ENCODE measurements at regions not wholly inside any gene's neighbourhood (a gene's known extent, or its start where the extent isn't known, plus 50 kb on each side); places are given as distances from the start of the nearest gene placed in this dataset.

- intact Hi-C loops (cut with DNase I) = no loop called here
- no peak overlapping the region for H3K4me3 ChIP-seq
- ATAC-seq (no peak), DNase-seq (no peak)
- H3K27ac ChIP-seq = no peak overlapping the region
- peaks cover 4% of the 10 kb centered on the region for H3K9me3 ChIP-seq
- TF ChIP-seq, protein P1, sequence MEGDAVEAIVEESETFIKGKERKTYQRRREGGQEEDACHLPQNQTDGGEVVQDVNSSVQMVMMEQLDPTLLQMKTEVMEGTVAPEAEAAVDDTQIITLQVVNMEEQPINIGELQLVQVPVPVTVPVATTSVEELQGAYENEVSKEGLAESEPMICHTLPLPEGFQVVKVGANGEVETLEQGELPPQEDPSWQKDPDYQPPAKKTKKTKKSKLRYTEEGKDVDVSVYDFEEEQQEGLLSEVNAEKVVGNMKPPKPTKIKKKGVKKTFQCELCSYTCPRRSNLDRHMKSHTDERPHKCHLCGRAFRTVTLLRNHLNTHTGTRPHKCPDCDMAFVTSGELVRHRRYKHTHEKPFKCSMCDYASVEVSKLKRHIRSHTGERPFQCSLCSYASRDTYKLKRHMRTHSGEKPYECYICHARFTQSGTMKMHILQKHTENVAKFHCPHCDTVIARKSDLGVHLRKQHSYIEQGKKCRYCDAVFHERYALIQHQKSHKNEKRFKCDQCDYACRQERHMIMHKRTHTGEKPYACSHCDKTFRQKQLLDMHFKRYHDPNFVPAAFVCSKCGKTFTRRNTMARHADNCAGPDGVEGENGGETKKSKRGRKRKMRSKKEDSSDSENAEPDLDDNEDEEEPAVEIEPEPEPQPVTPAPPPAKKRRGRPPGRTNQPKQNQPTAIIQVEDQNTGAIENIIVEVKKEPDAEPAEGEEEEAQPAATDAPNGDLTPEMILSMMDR (IDR thresholded peaks at IDR 0.05) = no peak
- no peaks in the 10 kb centered on the region for H3K36me3 ChIP-seq (ENCODE audit: insufficient read depth in 1 of 2, low read depth in 1 of 2)
- no peaks in the 10 kb centered on the region for H3K4me1 ChIP-seq
- 88 to 90% (median 88%) methylated on average over 2 of the region's 2 CpGs for WGBS, 3 donors
- H3K27me3 ChIP-seq (ENCODE audit: insufficient read depth in 3 of 3, low read length in 2 of 3) = peaks cover 0 to 2% (median 0%) of the 10 kb centered on the region in 3 donors
These were observed 193.9 kb downstream of the SYK start for GRCh38 chr9:90995516-90995915.

DNA sequence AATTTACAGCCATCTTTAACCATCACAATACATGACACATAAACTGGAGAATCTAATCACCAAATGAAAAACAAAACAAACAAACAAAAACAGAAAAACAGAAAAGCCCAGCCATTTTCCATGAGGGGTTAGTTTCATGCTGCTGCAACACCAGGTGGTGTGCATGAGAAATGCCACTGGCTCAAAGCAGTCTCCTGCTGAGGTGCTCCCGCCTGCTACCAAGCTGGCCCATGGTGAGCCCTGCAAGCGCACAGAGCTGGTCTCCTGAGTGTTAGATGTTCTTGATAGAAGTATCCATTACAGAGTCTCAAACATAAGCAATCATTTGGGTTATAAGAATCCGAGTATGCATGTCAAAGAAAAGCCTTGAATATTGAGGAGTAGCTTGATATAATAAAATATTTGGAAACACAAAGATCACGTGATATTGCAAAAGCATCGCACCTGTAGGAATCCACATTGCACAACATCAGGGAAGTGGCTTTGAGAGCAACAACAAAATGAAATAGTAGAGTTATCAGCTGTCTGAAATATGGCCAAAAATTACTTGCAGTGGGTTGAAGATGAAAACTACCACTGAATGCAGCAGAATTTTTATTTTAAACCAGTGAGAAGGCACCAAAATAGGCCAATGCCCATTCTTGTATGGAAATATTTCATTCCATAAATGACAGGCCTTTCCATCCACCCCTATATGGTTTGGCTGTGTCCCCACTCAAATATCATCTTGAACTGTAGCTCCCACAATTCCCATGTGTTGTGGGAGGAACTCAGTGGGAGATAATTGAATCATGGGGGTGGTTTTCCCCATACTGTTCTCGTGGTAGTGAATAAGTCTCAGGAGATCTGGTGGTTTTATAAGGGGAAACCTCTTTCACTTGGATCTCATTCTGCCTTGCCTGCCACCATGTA is 194.8 kb downstream of the SYK start:
- ATAC-seq = no peak
- TF ChIP-seq, protein P1 (IDR thresholded peaks at IDR 0.05) = no peak
- no peaks in the 10 kb centered on the region for H3K9me3 ChIP-seq

DNA sequence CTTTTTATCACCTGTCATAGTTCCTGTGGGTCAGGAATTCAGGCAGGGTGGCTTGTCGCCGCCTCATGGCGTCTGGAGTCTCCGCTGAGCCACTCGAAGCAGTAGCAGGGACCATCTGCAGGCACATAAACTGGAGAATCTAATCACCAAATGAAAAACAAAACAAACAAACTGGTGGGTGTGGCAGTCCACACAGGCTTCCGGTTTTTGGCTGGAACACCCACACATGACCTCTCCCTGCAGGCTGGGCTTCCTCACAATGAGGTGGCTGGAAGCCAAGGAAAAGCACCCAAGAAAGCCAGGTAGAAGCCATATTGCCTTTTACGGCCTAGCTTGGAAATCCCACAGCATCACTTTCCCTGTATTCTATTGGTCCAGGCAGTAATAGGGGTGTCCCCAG is 197.0 kb downstream of the SYK start:
- ATAC-seq (no peak), DNase-seq (no peak)
- WGBS, 3 donors = 80 to 84% (median 83%) methylated on average over 7 of the region's 7 CpGs
- H3K27ac ChIP-seq = no peak overlapping the region
- H3K36me3 ChIP-seq (ENCODE audit: insufficient read depth in 1 of 2, low read depth in 1 of 2) = no peaks in the 10 kb centered on the region
- H3K4me1 ChIP-seq = no peaks in the 10 kb centered on the region
- peaks cover 0 to 2% (median 0%) of the 10 kb centered on the region in 3 donors for H3K27me3 ChIP-seq (ENCODE audit: insufficient read depth in 3 of 3, low read length in 2 of 3)
- TF ChIP-seq, protein P1 (IDR thresholded peaks at IDR 0.05) = no peak
- H3K9me3 ChIP-seq = no peaks in the 10 kb centered on the region
- H3K4me3 ChIP-seq = no peak overlapping the region
- intact Hi-C loops (cut with DNase I) = no loop called here

More for the DNA sequence above, 194.8 kb downstream of the SYK start:
- H3K27ac ChIP-seq = no peak overlapping the region
- DNase-seq = no peak
- WGBS, 3 donors = 78 to 84% (median 82%) methylated on average over 6 of the region's 6 CpGs
- intact Hi-C loops (cut with DNase I) = no loop called here
- H3K4me1 ChIP-seq = no peaks in the 10 kb centered on the region
- no peak overlapping the region for H3K4me3 ChIP-seq
- H3K36me3 ChIP-seq (ENCODE audit: insufficient read depth in 1 of 2, low read depth in 1 of 2) = no peaks in the 10 kb centered on the region
- peaks cover 0 to 2% (median 0%) of the 10 kb centered on the region in 3 donors for H3K27me3 ChIP-seq (ENCODE audit: insufficient read depth in 3 of 3, low read length in 2 of 3)

GRCh38 chr9:90999425-91000397 is 198.1 kb downstream of the SYK start:
- DNase-seq = peak in 1 of 2 donors; percentile 46
- H3K36me3 ChIP-seq (ENCODE audit: insufficient read depth in 1 of 2, low read depth in 1 of 2) = no peaks in the 10 kb centered on the region
- no peak overlapping the region for H3K27ac ChIP-seq
- intact Hi-C loops (cut with DNase I) = no loop called here
- WGBS, 3 donors = 43 to 57% (median 53%) methylated on average over 16 of the region's 16 CpGs
- ATAC-seq = peak in 3 of 4 donors; percentile 33 to 64 (median 61)
- H3K27me3 ChIP-seq (ENCODE audit: insufficient read depth in 3 of 3, low read length in 2 of 3) = peaks cover 0 to 2% (median 0%) of the 10 kb centered on the region in 3 donors
- TF ChIP-seq, protein P1 (IDR thresholded peaks at IDR 0.05) = no peak
- no peaks in the 10 kb centered on the region for H3K4me1 ChIP-seq
- no peak overlapping the region for H3K4me3 ChIP-seq
- no peaks in the 10 kb centered on the region for H3K9me3 ChIP-seq
